HT1080 (cell line): ENCODE measurements at regions not wholly inside any gene's neighbourhood (a gene's known extent, or its start where the extent isn't known, plus 50 kb on each side); places are given as distances from the start of the nearest gene placed in this dataset.

Experiments used
- DNase-seq: peaks from one replicate; pipeline ENCODE4 v3.0.0-alpha.2; 2015; ENCODE audit warnings: low read depth

DNA sequence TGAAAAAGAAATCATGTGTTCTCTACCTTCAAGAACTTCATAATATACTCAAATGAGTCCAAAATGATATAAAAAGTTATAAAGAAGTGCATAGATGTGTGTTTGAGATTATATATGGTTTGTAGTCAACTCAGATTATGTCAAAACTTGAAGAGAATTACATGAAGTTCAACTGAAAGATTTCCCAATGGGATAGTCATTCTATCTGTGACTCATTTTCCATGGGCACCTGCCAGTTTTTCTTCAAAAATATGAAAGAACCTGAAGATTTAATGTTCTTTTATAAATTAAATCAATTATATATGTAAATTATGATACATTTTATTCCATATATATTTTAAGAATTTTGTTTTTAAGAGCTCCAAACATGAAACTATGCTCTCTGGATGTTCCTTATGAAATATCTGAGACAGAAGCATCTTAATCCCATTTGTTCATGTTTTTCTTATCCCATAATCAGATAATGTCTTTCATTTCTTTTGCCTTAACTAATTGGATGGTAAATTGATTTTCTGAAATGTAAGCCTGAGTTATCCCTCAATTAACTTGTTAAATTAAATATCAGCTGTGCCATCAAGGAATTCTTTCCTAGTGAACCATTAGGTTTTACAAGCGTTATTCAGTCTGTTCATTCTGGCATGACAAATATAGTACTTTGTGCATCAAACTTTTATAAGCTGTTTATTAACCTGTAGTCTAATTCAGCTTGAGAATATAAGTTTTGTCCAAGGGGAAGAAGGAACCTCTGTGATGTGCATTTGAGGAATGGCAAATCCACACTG, 387.1 kb downstream of the IPMK start:
- no peak for DNase-seq

DNA sequence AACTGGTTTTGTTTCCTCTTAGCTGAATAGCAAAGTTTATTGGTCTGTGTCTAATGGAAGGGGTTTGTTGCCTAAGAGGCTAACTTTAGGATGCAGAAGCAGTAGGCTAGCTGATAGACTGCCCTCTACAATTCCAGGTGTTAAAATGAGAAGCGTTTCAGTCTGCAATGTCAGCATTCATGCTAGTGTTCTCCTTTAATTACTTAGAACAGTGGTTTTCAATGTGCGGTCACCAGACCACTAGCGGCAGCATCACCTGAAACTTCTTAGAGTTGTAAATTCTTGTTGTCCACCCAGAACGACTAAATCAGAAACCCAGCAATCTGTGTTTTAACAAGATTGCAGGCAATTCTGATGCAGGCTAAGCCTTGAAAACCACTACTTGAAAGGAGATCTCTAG, 392.9 kb downstream of the IPMK start:
- DNase-seq, result no peak

DNA sequence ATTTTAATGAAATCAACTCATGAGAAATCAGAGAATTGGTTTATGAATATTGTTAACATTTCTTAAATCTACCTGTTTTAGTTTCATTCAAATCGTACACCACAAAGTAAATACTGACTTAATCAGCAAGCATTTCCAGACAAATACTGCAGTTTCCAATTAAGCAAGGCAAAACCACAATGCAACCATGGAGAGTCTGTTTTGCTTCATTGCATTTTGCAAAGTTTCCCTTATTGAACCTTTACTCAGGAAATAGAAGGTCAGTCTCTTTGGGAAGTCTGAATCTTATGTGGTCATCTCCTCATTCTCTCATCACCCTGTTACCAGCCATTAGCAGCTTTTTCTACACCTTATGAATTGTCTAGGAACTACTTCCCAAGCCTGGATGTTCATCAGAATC, 400.5 kb downstream of the IPMK start:
- DNase-seq, result peak; percentile 27

DNA sequence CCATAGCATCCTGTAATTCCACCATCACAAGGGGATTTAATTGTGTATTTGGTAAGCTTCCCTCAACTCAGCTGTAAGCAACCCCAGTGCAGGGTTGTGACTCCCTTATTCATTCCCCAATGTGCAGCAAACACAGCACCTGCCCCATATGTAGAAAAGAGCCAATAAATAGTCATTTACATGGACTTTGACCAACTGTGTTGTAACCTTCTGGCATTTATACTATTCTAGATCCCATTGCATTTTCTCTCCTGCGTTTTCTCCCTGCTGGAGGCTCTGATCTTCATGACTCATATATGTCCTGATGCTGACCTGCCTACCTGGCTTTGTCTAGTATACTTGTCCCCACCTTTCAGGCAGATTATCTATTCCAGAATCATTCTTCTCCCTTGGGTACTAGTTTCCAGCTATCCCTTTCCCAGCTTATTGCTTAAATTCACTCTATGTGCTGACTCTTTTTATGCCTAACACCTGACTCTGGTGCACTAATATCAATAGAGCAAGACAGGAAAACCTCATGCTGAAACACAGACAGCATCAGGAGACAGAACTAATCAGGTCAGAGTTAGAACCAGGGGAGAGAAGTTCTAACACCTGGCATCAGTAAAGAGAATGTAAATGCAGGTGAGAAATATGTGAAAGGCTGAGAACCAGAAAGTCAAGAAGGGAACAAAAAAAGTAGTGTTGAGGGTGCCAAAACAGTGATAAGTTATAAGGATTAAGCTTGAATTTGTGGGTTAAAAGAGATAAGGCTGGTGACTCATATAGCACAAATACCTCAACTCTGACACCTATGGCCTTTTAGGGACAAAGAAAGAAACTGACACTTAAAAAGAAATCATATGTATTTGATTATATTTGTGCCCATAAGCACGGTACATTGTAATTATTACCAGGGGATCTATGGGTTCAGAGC, 402.7 kb downstream of the IPMK start:
- DNase-seq, result no peak

DNA sequence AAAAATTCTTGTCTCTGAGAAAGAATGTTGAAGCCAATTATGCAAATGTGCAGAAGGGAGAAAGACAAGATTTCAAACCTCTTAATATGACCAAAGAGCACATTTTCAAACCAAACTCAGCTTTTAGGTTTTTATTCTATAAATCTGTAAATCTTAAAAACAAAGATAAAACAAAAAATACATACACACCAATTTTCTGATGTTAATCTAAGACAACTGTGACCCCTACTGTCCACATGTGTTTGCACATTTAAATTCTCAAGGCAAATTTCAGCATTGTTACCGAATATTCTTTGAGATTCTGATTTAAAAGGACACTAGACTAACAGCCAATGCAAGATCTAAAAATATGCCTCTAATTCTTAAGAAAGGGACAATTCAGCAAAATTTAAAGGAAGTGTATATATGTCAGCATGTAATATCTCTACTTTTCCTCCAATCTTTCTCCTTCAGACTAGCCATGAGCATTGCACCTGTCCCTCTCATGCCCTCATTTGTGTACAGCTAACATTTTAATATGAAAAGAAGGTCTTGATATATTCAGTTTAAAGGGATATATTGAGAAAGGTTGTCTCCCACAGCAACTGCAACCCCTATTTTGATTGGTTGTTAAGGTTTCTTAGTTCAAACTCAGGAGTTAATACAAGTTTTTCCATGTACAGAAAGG, 417.9 kb downstream of the IPMK start:
- no peak for DNase-seq

DNA sequence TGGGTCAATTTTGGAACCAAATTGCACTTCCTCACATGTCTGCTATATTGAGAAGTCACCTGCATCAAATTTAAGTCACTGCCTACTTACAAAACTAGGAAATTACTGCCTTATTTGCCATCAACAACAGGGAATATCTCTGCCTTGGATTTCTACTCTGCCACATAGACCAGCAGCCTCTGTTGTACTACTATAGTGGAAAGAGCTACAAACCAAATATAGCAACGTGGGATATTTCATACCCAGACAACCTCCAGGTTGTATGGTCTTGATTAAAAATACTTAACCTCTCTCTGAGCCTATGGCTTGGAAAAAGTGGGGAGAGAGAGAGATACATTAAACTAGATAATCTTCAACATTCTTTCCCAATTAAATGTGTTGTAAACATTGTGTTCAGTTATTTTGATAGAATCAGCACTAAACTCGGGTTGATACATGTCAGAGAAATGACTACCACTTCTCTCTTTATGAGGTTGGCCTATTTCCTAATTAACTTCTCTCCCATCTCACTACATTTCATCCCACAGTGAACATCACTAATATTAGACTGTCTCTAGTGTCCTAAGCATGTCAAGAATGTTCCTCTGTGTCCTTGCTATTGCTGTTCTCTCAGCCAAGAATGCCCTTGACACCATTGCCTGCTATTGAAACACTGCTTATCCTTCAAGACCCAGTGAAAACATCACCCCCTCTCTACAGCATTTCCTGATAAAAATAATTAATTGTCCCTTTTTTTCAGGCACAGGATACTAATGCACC, 421.2 kb downstream of the IPMK start:
- DNase-seq, result no peak

DNA sequence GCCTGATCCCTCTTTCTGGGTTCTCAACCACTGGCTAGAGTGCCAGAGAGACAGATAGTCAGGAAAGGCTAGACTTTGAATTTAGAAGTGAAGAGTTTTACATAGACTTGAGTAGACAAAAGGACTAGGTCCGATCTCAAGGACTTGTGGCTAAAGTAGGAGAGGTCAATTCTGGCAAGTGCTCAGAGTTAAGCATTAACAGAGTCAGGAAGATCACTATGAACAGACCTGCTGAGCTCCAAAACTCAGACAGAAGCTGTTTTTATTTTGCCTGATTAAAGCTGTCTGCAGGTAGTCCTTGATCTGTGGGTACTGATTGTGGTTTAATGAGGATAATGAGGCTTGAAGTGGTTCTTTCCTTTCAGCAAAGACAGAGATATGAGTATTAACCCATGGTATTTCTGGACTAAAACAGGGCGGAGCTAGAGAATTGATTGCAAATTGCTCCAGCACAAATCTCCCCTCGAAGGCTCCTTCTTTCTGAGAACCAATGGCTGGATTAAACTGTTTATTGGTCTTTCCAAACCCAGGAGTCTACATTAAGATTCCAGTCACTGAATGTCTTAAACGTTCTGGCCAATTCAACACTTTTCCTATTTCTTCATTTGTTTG, 423.2 kb downstream of the IPMK start:
- DNase-seq, result no peak

DNA sequence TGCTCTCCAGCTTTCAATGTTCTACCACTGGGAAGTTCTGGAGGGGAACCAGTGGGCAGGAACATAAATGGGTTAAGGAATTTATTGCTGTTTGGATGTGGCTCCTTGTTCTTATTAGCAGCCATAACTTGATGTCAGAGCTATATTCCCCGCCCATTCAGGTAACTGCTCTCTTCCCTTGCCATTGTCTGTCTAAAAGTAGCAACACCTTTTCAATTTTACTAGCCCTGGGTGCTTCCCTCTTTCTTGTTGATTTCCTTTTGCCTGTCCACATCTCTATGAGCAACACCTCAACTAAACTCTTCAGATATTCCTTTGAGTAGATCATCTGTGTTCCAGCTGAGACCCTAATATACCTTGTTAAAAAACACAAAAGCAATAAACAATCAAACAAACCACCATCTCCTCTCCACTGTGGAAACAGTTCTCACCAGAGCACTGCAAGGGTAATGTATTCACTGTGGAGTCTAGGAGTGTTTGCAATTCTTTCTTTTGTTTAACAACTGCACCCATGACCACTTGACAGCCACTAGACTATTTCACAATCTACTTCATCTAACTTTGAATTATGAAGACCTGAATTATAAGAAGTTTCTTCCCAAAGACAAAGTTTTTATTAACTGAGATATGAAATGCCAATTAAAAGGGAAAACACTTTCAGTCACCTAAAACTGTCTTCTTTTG, 436.7 kb downstream of the IPMK start:
- no peak for DNase-seq

DNA sequence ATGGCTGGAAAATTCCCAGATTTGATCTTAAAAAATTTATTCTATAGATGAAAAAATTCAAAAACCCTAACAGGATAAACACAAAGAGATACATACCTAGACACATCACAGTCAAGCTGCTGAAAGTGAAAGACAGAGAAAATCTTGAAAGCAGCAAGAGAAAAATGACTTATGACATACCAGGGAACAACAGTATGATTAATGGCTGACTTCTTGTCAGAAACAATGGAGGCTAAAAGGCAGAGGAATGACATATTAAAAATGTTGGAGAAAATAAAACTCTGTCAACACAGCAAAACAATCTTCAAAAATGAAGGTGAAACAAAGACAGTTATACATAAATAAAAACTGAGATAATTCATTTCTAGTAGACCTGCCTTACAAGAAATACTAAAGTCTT, 442.7 kb downstream of the IPMK start:
- no peak for DNase-seq

DNA sequence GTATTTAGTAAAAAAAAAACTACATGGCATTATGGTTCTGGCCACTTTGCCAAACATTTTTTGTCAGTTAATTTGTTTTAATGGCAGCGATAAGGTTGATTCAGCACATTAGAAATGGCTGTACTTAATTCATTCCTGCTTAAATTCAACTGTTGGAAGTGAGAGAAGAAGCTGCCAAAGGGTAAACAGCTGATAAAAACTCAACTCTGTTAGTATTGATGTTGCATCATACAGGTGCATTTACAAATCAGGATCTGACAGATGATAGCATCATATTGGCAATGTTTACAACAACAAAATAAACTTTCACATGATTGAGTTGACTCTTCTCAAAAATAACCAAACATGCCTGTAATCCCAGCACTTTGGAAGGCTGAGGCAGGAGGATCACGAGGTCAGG, 444.3 kb downstream of the IPMK start:
- DNase-seq, result no peak

DNA sequence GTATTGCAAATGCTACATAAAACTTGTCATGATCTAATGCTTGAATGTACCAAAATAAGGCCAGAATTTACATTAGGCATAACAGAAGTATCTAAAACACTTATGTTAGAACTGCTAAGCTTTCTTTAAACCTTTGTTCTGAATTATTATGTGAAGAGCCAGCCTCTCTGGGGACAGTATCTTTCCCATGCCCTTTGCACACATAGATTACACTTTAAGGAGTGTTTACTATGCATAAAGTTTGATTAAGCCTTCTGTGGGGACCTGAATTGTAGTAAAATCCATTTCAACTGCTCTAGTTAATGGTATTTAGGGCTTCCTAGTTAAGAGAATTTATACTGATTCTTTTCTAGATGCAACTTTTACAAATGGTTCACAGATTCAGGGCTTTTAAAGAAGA, 444.7 kb downstream of the IPMK start:
- DNase-seq, result no peak

DNA sequence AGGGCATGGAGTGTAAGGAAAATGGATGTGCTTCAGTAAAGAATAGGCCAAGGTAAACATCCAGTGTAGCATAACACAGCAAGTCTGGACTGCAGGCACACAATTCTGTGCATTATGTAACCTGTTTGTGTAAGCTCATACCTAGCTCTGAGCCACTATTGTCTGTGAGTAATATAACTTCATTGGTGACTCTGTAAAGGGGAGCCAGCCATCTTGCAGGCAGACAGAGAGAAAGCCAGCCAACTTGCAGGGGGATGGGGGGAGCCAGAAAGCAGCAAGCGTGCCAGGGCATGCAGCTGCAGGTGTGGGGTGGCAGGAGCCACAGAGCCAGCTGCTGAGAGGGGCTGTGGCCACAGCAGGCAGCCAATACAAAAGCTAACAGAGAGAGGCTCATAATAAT, 449.2 kb downstream of the IPMK start:
- DNase-seq, result no peak

DNA sequence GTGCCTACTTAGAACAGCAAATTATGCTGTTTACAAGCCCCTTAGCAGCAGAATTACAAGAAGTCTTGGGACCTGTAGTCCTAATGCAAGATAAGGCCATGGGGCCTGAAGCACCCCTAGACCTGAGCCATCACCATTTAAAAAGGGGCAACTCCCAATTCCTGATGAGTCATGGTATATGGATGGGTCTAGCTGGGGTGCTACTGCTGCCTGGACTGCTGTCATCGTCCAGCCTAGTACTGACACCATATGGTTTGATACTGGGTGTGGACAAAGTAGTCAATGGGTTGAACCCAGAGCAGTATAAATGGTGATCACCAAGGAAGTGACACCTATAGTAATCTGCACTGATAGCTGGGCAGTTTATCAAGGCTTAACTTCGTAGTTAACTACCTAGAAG, 450.0 kb downstream of the IPMK start:
- DNase-seq, result no peak

DNA sequence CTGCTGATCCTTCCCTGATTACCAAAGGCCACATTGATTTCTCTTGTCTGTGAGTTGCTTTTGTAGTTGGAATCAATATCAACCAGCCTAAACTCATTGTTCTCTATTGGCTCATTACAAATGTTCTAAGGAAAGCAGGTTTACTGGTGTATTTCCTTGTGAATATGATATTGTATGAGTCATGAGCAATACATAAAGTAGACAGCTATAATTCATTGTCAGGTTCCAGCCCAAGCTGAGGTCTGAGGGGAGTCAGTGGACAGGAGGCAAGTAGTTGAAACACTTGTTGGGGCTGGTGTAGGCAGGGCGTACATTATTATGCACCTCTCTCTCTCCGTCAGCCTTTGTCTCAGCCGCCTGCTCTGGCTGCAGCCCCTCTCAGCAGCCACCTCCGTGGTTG, 451.7 kb downstream of the IPMK start:
- DNase-seq, result no peak

DNA sequence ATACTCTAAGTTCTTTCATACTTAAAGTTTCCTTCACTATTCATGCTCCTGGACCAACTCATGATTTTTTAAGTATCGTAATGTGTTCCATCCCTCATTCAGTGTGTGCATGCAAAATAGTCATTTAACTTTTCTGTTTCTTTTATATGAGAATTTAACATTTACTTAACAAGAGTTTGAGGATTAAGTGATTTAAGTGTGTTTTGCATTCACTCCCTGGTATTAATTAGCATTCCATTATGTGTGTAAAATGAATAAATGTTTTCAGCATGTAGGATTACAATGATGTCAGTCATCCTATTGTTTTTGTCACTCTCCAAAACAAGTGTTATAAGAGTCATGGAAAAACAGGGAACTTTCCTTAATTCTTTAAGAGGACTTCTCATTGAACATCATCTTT, 457.7 kb downstream of the IPMK start:
- no peak for DNase-seq

DNA sequence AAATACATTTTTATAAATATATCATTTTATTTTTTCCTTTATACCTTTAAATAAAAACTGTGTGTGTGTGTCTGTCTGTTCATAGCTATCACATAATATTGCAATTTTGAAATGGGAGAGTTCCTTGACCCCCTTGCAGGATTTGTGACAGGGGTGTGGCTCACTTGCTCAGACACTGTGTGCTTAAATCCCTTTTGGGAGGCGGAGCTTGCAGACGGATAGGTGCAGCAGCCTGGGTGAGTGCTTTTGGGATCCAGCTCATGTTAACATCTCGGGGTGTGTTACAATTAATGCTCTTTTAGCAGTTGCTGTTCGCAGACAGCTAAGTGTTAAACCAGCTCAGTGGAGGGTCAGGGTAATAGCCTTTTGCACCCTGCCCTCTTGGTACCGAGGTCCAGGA, 459.8 kb downstream of the IPMK start:
- no peak for DNase-seq

DNA sequence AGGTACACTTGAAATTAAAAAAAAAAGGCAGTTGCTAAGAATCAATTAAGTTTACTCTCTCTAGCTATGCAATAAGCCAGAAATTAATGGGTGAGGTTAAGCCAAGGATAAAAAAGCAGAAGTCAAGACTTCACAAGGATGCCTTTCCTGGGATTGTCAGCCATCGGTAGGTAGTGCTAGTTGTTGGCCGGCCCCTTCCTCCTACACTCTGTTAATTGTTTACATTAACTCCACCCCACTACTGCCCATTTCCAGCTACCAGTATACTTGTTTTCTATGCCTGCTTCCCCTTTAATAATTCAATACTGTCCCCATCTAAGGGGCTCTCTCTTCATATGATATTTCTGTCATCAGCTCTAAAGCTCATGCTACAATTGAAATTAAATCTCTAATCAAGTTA, 461.0 kb downstream of the IPMK start:
- DNase-seq, result no peak

DNA sequence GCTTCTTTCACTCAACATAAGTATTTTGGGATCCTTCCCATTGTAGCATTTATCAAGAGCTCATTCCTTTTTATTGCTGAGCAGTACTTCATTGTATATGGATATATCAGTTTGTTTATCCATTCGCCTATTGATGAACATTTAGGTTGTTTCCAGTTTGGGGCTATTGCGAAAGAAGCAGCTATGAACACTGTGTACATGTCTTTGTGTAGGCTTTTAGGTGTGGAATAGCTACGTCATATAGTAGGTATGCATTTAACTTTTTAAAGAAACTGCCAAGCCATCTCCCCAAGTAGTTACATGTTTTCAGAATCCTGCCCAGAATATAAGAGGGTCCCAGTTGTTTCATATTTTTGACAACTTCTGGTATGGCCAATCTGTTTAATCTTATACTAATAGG, 468.1 kb downstream of the IPMK start:
- DNase-seq, result no peak

DNA sequence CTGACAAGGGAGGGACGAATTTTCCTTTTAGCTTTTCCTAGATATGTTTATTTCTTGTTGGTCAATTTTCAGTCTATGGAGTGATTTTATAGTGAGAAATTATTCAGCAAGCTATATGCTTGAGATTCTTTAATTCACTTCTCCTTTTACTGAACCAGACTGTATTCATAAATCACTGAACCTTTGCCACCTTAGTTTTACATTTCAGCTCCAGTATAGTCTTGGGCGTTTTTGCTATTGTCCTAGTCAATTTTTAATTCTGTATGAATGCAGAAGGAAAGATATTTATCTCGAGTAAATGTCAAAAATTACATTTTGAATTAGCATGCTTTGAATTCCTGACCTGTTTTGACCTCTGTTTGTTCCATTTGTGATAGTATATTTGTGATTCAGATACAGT, 468.9 kb downstream of the IPMK start:
- DNase-seq, result no peak

DNA sequence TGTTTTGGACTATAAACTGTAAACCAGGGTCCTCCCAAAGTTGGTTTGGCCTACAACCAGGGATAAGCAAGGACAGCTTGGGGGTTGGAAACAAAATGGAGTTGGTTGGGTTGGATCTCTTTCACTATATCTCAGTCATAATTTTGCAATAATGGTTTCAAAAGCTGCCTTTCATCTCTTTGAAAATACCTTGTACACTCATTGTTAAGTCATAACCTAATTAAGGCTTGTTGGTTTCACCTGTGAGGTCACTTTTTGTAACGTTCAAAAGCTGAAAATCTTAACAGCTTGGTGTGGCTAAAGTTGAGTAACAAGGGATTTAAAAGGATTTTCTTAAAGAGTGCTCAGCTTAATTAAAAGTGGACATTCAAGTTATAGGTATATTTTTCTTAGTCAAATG, 476.1 kb downstream of the IPMK start:
- peak; percentile 13 for DNase-seq
